ENCODE measurements at regions not wholly inside any gene's neighbourhood (a gene's known extent, or its start where the extent isn't known, plus 50 kb on each side); places are given as distances from the start of the nearest gene placed in this dataset.
"Not testable (repeated sequence)": the region's sequence is repeated elsewhere in the genome, so short reads cannot be mapped to it uniquely, and the experiment has no call there.

- peak; percentile 63 for TF ChIP-seq CTCF (IDR thresholded peaks at IDR 0.05)
- H3K27me3 ChIP-seq (replicated peaks; ENCODE audit: insufficient read depth), result no peaks in the 10 kb centered on the region
- H3K4me1 ChIP-seq (ENCODE audit: control insufficient read depth in 1 of 2, low read depth in 2 of 2), result no peaks in the 10 kb centered on the region
- H3K9me3 ChIP-seq, result no peaks in the 10 kb centered on the region
- H3K36me3 ChIP-seq, result no peaks in the 10 kb centered on the region
- H3K4me3 ChIP-seq, result no peak overlapping the region
- no peak overlapping the region for H3K27ac ChIP-seq
- DNase-seq (ENCODE audit: low spot score) (no peak), ATAC-seq (ENCODE audit: insufficient number of reproducible peaks, low FRiP score, low read depth) (no peak)
These were observed 111.9 kb upstream of the TMEM164 start for GRCh38 chrX:109890910-109891502.

GRCh38 chrX:109896024-109896423 lies 106.9 kb upstream of the TMEM164 start:
- H3K36me3 ChIP-seq; H3K27ac ChIP-seq; H3K4me3 ChIP-seq; H3K4me1 ChIP-seq (ENCODE audit: control insufficient read depth in 1 of 2, low read depth in 2 of 2); H3K9me3 ChIP-seq; DNase-seq (ENCODE audit: low spot score); H3K27me3 ChIP-seq (replicated peaks; ENCODE audit: insufficient read depth); ATAC-seq (ENCODE audit: insufficient number of reproducible peaks, low FRiP score, low read depth): not testable (repeated sequence)

GRCh38 chrX:109902665-109903064 lies 100.2 kb upstream of the TMEM164 start:
- no peak for ATAC-seq (ENCODE audit: insufficient number of reproducible peaks, low FRiP score, low read depth)
- H3K27ac ChIP-seq, result no peak overlapping the region

GRCh38 chrX:109911046-109911445 lies 91.9 kb upstream of the TMEM164 start:
- Histone ChIP-seq H3K27me3 (replicated peaks; ENCODE audit: insufficient read depth) (no peaks in the 10 kb centered on the region), H3K9me3 (no peaks in the 10 kb centered on the region), H3K4me3 (no peak overlapping the region), H3K27ac (no peak overlapping the region), H3K36me3 (no peaks in the 10 kb centered on the region), H3K4me1 (ENCODE audit: control insufficient read depth in 1 of 2, low read depth in 2 of 2) (no peaks in the 10 kb centered on the region)
- ATAC-seq (ENCODE audit: insufficient number of reproducible peaks, low FRiP score, low read depth), result no peak
- peak; percentile 34 for TF ChIP-seq CTCF (IDR thresholded peaks at IDR 0.05)
- no peak for DNase-seq (ENCODE audit: low spot score)

More at GRCh38 chrX:109902665-109903064, 100.2 kb upstream of the TMEM164 start:
- Histone ChIP-seq H3K4me1 (ENCODE audit: control insufficient read depth in 1 of 2, low read depth in 2 of 2) (no peaks in the 10 kb centered on the region), H3K27me3 (replicated peaks; ENCODE audit: insufficient read depth) (no peaks in the 10 kb centered on the region), H3K9me3 (no peaks in the 10 kb centered on the region), H3K4me3 (no peak overlapping the region), H3K36me3 (no peaks in the 10 kb centered on the region)
- no peak for TF ChIP-seq CTCF (IDR thresholded peaks at IDR 0.05)
- DNase-seq (ENCODE audit: low spot score), result no peak

GRCh38 chrX:109912993-109913392 lies 89.9 kb upstream of the TMEM164 start:
- H3K36me3 ChIP-seq; H3K27ac ChIP-seq; ATAC-seq (ENCODE audit: insufficient number of reproducible peaks, low FRiP score, low read depth); H3K4me1 ChIP-seq (ENCODE audit: control insufficient read depth in 1 of 2, low read depth in 2 of 2); DNase-seq (ENCODE audit: low spot score); H3K4me3 ChIP-seq; H3K9me3 ChIP-seq; H3K27me3 ChIP-seq (replicated peaks; ENCODE audit: insufficient read depth): not testable (repeated sequence)

GRCh38 chrX:109914114-109914849 lies 88.6 kb upstream of the TMEM164 start:
- ATAC-seq (ENCODE audit: insufficient number of reproducible peaks, low FRiP score, low read depth), result no peak
- Histone ChIP-seq H3K36me3 (no peaks in the 10 kb centered on the region), H3K9me3 (no peaks in the 10 kb centered on the region), H3K4me3 (no peak overlapping the region), H3K27ac (no peak overlapping the region), H3K27me3 (replicated peaks; ENCODE audit: insufficient read depth) (no peaks in the 10 kb centered on the region), H3K4me1 (ENCODE audit: control insufficient read depth in 1 of 2, low read depth in 2 of 2) (no peaks in the 10 kb centered on the region)
- DNase-seq (ENCODE audit: low spot score), result no peak
- no peak for TF ChIP-seq CTCF (IDR thresholded peaks at IDR 0.05)

Data from thoracic aorta (tissue), 2 donors.